AG10803 (cell line): ENCODE measurements at regions not wholly inside any gene's neighbourhood (a gene's known extent, or its start where the extent isn't known, plus 50 kb on each side); places are given as distances from the start of the nearest gene placed in this dataset.
"Not testable (repeated sequence)": the region's sequence is repeated elsewhere in the genome, so short reads cannot be mapped to it uniquely, and the experiment has no call there.

Source experiments
- DNase-seq: peaks from one replicate; pipeline ENCODE4 v3.0.0; 2010; ENCODE audit warnings: low read depth
- H3K4me3 ChIP-seq: 2 replicates; pipeline ENCODE4 v1.5.1; 2011; ENCODE audit warnings: mild to moderate bottlenecking, low read length, control low read depth
- TF ChIP-seq, protein P1 (sequence below): conservative IDR thresholded peaks from 2 replicates; pipeline ENCODE4 v1.5.1; 2011; ENCODE audit warnings: mild to moderate bottlenecking, low read length, control low read depth, inconsistent platforms

- no peak for DNase-seq
- H3K4me3 ChIP-seq = no peak overlapping the region
- TF ChIP-seq, protein P1, sequence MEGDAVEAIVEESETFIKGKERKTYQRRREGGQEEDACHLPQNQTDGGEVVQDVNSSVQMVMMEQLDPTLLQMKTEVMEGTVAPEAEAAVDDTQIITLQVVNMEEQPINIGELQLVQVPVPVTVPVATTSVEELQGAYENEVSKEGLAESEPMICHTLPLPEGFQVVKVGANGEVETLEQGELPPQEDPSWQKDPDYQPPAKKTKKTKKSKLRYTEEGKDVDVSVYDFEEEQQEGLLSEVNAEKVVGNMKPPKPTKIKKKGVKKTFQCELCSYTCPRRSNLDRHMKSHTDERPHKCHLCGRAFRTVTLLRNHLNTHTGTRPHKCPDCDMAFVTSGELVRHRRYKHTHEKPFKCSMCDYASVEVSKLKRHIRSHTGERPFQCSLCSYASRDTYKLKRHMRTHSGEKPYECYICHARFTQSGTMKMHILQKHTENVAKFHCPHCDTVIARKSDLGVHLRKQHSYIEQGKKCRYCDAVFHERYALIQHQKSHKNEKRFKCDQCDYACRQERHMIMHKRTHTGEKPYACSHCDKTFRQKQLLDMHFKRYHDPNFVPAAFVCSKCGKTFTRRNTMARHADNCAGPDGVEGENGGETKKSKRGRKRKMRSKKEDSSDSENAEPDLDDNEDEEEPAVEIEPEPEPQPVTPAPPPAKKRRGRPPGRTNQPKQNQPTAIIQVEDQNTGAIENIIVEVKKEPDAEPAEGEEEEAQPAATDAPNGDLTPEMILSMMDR = no peak
These were observed 194.2 kb upstream of the GLRA1 start for GRCh38 chr5:152118676-152119470.

DNA sequence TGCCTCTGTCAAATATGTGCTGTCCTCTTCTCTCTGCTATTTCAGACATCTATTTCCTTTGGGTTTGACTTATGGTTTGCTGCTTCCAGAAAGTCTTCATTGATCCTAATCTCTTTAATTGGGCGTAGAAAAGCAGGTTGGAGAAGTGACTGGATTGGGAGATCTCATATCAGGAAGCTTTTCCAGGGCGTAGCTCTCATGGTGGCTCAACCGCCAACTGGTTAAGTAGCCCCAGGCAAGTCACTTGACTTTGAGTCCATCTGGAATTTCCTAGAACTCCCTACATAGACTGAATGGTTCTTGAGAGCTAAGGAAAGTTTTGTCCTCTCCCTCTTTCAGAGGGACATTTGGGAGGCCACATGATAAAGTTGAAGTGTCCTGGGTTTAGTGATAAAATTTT lies 192.3 kb upstream of the GLRA1 start:
- H3K4me3 ChIP-seq = no peak overlapping the region
- no peak for DNase-seq
- TF ChIP-seq, protein P1 = no peak

DNA sequence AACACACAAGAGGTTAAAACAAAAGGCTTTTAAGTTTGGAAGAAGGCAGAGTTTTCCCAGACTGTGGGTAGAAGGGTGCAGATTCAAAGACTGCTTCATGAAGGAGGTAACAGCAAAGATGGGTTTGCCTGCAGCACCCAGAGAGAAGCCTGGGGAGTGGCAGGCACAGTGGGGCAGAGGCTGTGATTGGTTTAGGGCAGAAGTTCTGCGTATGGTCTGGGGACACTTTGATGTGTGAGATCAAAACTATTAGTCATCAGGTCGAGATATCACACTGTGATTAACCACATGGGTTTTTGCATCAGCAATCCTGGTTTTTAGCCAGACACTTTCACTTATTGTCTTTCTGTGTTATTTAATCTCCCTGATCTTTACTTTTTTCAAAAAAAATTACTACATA lies 188.8 kb upstream of the GLRA1 start:
- TF ChIP-seq, protein P1 = no peak
- no peak overlapping the region for H3K4me3 ChIP-seq
- no peak for DNase-seq

DNA sequence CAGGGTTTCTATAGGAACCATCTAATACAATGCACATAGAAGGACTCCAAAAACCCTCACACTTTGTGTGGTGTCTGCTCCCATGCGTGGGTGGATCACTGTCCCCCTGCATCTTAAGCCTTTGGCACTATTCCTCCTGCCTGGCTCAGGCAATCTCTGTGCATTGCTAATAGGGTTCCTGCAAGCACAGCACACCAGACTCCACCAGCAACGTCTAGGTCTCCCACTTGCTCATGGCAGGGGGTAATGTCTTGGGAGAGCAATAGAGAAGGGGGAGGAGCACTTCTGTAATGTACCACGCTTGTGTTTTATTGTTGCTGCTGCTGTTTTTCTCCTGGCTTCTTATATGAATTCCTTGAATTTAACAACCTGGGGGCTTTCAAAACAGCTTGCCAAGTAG lies 182.6 kb upstream of the GLRA1 start:
- DNase-seq = no peak
- H3K4me3 ChIP-seq = no peak overlapping the region
- TF ChIP-seq, protein P1 = no peak

GRCh38 chr5:152106571-152106970 lies 181.9 kb upstream of the GLRA1 start:
- TF ChIP-seq, protein P1 = no peak
- no peak overlapping the region for H3K4me3 ChIP-seq
- no peak for DNase-seq

- TF ChIP-seq, protein P1 = no peak
- DNase-seq = no peak
These were observed 180.4 kb upstream of the GLRA1 start for GRCh38 chr5:152105085-152105484.

DNA sequence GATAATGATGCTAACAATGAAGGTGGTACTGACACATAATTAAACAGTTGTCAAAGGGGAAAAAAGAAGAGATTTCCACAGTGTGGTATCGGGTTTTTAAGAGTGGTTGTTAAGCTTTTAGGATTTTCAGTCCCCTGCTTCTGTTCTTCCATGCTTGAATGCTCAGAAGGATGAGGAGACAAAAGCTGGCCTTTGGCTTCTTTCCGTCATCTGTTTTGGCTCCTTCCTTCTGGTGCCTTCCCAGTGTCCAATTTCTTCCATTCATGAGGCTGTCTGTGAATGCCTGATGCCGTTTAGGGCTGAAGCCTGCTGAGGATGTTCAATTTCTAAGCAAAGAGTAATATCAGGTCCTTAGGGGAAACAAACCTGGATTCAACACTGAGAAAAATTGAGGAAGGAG lies 179.6 kb upstream of the GLRA1 start:
- TF ChIP-seq, protein P1 = no peak
- no peak overlapping the region for H3K4me3 ChIP-seq
- DNase-seq = no peak

More at GRCh38 chr5:152105085-152105484, 180.4 kb upstream of the GLRA1 start:
- no peak overlapping the region for H3K4me3 ChIP-seq

DNA sequence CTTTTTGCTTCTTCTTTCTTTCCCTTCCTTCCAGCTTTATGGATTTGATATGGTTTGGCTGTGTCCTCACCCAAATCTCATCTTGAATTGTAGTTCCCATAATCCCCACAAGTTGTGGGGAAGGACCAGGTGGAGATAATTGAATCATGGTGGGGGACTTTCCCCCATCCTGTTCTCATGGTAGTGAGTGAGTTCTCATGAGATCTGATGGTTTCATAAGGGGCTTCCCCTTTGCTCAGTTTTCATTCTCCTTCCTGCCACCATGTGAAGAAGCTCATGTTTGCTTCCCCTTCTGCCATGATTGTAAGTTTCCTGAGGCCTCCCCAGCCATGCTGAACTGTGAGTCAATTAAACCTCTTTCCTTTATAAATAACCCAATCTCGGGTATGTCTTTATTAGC lies 178.3 kb upstream of the GLRA1 start:
- not testable (repeated sequence) for DNase-seq, H3K4me3 ChIP-seq
